IPS DF 19.7 (cell line): ENCODE measurements at regions not wholly inside any gene's neighbourhood (a gene's known extent, or its start where the extent isn't known, plus 50 kb on each side); places are given as distances from the start of the nearest gene placed in this dataset.

Experiments used
- DNase-seq: peaks from one replicate; pipeline ENCODE4 v3.0.0-alpha.2; 2013; ENCODE audit warnings: low read depth, low spot score

DNA sequence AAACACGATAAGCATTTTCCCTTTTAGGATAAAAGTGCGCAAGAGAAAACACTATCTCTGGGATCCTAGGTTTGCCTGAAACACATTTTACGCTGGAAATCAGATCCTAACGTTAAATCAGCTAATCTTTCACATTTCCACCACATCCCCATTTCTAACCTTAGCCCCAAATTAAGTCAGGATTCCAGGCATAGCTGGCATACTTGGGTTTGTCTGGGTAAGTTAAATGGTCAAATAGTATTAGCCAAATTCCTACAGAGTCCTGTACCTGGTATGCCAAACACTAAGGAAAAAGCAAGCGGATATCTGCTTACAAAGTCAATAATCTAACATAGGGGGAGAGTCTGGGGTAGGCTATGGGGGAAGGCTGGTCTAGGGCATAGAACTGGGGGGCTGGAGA lies 557.4 kb upstream of the ZFHX3 start:
- DNase-seq: peak; percentile 64

DNA sequence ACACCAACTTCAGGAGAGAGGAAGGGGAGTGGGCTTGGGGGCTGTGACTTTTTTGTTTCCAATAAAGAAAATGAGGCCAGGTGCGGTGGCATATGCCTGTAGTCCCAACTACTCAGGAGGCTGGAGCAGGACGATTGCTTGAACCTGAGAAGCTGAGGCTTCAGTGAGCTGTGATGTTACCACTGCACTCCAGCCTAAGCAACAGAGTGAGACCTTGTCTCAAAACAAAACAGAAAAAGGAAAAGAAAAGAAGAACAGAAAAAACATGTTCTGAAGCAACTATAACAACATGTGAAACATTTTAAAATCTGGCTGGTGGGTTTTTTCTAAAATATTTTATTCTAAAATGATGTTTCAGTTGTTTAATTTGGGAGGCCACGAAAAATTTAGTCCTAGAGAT lies 554.0 kb upstream of the ZFHX3 start:
- DNase-seq: no peak

DNA sequence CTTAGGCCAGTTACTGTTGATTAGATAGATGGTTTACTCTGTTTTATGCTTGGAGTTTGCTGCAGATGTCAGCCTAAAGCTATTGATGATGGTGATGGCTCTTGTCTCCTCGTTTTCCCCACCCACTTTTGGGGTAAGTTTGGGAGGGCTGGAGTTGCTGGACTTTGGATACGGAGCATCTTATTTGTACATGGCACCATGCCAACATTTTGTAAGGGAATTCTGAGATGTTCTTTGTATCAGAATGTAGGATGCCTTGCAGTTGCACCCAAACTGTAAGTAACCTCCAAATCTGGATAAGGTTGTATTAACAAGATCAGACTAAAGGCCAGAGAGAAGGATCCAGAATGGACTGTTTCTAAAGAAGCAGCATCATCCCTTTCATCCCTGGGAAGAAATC lies 551.9 kb upstream of the ZFHX3 start:
- no peak for DNase-seq

DNA sequence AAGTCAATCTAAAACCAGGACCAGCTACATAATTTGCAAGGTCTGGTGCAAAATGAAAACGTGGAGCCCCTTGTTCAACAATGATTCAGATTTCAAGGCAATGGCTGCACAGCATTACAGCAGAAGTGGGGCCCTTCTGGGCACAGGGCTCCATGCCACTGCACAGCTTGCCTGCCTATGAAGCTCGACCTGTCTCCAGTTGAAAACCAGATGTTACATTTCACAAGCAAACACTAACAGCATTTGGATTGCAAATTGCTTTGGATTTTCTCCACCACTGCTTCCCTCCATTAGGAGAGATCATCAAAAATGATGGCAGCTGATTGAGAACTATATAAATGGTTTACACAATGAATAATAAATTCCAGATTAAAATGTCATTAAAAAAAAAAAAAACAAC lies 551.4 kb upstream of the ZFHX3 start:
- no peak for DNase-seq

DNA sequence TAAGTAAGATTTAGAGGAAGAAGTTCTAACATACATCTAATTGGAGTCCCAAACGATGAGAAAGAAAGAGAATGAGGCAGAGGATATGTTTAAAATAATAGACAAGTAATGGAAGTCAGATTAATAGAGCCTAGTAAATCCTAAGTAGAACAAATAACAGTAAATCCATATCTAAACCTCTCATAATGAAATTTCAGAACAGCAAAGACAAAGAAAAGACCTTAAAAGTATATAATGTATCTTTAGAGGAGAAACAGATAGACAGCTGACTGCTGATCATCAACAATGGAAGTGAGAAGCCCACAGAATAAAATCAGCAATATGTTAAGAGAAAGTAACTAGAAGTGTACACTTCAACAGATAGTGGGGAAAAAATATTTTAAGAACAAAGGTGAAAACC lies 536.2 kb upstream of the ZFHX3 start:
- no peak for DNase-seq

DNA sequence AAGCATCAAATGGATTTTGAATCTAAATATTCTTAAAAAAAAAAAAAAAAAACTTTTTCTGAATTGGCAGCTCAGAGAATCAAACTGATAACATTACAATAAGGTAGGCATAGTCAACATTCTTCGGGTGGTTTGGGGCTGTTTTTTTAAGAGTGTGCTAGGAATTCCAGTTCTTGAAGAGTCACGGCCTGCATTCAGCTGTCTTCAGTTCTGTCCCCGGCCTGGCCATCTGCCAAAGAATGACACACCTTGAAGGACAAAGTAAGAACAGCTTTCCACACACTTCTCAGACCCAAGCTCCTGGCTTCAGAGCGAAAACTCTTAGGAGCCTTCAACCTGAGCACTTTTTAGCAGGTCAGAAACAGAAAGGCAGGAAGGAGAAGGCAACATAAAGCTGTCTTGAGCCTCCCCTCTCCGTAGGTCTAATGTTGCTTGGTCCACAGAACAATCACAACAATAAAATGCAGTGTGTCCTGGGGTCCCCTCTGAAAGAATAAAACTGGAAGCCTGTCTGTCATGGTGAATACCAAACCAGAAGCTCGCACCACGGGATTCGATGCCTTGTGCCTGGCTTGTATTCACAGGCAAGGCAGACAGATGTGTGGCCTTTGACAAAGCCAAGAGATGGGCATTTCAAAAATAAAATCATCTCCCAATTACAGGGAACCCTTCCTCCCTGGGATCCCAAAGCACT lies 524.4 kb upstream of the ZFHX3 start:
- DNase-seq: no peak

DNA sequence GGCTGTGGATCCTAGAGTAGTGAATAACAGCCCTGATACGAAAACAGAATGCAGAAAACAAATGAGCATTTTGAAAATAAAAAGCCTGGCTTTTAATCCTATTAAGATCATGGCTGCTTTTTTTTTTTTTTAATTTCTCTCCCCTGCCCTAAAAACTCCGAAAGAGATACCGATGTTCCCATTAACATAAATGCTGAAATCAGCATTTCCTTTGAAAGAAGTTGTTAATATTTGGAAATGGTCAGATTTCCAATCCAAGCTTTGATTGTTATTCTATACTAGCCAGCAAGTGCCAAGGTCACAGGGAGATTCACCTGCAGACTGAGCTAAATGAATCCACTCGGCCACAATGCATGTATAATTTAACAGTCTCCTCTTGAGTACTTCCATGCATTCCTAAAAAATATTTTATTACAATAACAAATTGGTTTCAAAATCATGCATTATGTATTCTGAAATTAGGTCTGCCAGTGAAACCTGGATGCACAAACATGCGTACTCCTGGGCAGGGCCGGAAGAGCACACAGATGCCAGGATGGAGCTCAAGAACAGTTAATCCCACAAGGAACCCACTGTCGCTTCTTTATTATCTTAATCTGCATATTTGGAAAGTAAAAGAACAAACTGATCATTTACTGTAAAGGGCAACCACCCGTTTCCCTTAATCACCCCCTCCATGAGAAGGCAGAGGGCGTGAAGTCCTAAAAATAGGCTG lies 521.5 kb upstream of the ZFHX3 start:
- DNase-seq: no peak

DNA sequence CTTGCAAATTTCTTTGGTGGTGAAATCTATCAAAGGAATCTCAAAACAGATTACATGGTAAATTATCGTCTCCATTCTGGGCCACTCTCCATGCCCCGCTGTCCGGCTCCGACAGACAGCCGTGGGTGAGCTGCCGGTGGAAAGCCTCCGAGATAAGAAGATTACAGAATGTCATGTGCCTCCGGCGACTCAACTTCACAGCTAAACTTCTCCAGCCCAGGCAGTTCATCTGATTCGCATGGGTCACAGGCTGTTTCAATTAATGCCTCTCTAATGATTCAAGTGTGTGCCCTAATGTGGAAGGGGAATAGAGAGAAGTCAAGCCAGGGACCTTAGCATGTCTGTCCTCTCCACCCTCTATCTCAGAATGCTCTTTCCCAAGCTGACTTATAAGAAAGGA lies 520.8 kb upstream of the ZFHX3 start:
- DNase-seq: no peak

DNA sequence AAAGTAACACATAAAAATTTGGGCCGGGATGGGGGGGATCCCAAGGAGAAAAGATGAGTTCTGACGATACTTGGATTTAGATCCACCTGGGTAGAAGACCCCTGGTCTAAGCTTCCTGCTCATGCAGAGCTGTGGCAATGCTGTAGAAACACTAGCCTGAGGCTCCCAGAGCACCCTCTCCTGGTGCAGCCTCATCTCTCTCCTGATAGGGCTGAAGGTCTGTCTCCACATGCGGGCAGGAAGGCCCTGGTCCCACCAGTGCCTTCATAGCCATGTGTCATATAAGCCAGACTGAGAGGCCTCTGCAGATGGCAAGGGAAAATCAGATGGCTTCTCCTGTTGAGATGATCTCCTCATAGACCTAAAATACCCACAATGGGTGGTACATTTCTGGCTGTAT lies 518.0 kb upstream of the ZFHX3 start:
- no peak for DNase-seq

DNA sequence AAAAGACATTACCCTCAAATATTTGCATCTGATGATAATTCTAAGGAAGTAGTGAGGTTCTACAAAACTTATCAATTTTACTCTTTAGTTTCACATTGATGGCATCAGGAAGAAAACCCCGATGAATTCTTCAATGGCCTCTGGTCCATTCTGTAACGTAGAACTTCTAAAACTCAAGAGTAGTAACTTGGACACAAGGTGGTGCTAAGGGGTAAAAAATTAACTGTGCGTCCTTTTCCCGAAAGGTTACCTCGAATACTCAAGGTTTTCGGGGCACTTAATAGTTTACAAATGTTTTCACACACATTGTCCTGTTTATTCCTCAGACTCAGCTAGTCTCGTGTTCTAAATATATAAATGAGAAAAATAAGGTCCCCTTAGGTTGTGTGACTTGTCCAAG lies 517.3 kb upstream of the ZFHX3 start:
- DNase-seq: no peak

DNA sequence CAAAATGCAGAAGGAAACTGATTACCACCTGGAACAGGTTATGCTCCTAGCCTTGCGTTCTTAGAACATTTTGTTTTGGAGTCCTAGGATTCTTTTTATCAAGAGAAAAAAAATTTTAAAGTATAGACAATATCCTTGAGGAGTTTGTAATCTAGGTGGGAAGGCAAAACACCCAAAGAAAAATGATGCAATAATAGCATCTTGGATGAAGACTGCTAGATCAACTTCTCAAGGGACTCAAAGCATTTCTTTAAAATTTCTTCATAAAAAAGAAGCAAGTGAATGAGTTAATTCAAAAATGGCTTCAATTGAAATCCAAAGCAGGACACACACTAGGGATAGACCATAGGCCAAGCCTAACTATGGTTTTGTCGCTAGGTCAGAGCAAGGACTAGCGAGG lies 515.8 kb upstream of the ZFHX3 start:
- DNase-seq: no peak

DNA sequence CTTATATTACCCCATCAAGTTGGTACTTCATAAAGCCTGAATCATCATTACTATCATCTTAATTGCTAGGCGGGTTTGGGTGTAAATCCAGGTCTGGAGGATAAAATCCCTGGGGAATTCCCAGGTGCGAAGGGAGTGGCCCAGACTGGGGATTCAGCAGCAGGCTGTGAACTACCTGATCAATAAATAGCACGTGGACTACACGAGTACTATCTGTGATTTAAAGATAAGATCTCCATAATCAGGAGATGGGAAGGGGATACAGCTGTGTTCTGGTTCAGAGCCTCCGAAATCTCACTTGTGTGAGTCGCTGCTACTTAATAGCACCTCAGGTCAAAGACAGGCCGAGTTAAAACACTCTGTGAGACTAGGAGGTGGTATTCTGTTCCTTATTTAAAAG lies 512.6 kb upstream of the ZFHX3 start:
- DNase-seq: no peak

DNA sequence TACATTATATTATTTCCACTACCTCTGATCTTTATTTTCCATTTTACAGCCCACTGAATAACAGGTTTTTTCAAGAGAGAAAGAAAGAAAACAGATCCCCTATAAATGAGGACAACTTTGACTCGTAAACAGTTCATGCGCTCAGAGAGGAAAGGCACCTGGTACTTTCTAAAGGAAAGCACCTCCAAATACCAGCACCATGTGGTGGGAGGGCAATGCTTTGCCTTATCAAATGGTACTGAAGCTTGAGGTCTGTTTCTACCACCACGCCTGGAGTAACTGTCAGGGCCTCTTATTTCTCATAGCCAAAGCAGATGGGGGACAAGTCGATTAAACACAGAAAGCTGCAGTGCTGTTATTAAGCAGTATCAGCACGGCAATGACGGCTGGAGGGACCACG lies 510.3 kb upstream of the ZFHX3 start:
- DNase-seq: no peak

DNA sequence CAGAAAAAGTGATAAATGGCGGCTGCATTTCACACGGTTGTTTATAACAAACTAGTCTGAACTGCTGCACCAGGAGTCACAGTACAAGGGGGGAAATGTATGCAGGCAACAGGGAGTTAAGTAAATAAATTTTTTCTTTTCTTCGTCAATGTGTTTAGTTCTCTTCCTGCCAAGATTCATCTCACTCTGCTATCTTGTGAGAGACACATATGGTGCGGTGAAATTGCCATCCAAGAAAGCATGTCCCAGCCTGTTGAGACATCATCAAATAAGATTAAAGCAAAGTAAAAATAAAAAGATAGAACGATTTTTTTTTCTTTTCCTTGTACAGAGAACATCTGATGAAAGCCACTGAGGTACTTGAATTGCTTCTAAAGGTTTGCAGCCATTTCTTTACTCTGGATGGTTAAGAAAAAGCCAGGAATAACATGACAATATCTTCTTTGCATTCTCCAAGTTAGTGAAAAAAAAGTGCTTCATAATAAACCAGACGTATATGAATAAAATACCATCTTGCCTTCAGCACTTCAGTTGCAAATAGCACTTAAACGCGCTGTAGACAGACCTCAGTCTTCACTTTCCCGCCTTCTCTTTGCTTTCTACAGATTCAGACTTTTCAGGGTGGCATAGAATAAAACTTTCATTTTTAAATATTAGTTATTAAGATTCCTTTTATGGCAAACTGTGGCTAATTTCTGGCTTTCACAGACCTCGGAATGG lies 506.2 kb upstream of the ZFHX3 start:
- no peak for DNase-seq

DNA sequence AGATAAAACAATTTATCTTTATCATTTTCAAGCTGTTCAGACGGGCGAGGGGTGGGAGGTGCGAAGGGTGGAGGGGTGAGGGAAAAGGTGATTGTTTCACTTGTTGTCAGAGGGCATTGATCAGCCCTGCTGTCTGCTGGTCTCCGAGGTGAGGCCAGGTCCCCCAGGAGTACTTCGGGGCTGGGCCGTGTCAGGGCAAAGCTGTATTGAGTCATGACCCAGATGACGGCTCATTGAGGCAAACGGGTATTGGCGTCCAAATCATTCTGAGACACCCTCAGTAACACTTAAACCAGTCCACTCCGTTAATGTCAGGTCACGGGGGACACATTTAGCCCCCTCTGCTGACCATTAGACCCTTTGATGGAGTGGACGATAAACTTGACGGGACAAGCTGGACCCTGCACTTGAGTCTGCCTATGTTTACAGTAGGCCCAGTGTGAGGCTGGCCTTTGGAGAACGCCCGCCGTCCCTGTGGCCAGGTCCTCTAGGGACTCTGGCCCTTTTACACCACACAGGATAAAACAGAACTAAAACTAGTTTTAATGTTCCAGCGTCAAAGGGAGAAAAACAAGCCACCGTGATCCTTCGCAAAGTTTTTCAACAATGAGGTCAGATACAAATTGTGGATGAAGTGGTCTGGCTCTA lies 502.2 kb upstream of the ZFHX3 start:
- DNase-seq: no peak

DNA sequence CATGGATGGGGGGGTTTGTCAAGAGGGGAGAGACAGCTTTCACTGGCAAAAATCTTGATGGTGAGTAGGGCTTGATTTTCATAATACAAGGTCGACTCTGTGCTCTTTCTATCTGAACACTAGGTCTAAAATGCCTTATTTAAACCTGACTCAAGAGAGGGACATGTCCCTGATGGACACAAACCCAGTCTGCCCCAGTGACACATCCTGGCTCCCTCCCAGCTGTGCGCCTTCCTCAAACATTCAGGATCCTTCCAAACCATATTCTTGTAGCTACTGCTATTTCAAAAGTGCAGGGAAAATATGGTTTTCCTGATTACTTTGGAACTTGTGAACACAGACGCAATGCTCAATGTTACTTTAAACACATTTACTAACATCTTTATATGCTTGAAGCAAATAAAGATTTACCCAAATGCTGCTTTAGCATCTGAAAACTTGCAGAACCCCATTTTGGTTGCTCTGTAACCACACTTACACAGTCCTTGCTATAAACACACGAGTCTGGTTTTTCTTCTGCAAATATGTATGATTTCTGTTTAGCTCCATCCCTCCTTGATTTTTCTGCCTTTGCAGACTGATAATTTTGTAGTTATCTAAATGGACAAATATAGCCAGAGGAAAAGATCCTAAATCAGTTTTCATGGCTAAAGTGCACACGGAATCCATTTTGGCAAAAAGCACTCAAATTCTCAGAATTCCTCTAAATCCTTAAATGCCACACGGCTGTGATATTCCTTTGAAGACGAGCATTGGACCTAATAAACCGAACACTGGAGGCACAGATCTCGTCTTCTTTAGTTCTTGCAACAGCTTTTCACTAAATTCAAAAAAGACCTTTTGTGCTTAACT lies 499.9 kb upstream of the ZFHX3 start:
- DNase-seq: no peak

DNA sequence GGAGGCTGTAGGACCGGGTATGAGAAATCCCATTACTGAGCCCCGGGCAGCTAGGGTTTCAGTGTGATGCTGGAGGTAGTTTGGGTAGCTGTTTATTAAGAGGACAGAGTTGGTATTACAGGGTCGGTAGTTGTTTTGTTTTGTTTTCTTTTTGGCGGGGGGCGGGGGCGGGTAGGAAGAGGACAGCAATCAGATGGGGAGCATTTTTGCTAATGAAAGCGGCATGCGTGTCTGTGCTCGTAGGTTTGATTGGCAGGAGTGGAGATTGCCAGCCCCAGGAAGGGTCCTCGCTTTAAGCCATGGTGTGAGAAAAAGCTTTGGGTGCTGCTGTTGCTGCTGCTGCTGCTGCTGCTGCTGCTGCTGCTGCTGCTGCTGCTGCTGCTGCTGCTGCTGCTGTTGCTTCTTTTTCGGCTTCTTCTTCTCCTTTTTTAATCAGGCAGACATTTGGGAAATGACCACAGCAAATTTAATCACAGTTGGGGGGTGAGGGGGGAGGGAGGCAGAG lies 498.5 kb upstream of the ZFHX3 start:
- no peak for DNase-seq

DNA sequence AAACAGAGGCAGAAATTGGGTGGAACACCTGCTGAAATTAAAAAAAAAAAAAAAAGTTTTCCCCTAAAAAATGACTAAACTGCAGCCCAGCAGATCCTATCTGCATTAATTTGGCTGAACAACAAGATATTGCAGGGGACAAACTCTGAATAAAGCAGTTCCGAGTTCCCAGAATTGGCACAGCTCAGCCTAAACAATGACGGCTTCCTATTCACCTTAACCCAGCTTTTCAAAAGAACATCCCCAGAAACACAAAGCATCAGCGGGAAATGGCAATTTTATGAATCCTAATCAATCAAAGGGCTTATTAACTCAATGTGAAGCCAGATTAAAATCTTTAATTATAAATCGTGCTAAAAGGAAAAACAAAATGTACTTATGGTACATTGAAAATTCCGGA lies 497.8 kb upstream of the ZFHX3 start:
- DNase-seq: no peak

DNA sequence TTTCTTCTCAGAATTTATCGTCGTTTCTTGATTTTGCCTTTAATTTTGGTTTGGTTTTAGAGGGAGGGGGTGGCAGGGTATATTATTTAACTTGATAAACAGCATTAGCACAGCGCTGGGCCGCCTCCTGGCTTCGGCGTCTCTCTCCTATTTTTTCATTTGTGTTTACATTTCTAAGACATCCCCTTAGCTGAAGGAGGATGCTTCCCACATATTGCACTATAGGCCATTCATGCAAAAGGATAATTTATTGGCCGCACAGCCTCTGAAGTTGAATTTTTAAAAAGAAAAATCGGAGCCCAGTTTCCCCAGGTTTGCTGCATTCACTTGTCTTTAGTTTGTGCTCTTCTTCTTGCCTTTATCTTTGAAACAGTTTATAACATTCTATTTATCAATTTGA lies 497.4 kb upstream of the ZFHX3 start:
- DNase-seq: no peak

DNA sequence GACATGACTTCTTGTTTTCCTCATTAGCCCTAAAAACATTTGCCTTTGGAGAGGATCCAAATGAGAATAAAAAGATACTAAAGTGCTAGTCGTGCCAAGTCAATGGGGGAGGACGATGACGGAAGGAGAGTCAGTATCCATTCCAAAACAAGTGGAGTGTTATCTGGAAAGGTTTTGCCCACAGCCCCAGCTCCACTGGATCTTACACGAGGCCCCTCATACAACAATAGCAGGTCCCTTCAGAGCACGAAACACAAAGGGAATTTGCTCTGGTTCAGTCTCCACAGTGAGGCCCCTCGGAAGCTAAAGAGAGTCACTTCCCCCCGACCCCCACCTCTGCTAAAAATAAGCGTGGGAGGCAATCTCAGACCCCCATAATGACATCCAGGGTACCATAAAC lies 496.9 kb upstream of the ZFHX3 start:
- DNase-seq: no peak

DNA sequence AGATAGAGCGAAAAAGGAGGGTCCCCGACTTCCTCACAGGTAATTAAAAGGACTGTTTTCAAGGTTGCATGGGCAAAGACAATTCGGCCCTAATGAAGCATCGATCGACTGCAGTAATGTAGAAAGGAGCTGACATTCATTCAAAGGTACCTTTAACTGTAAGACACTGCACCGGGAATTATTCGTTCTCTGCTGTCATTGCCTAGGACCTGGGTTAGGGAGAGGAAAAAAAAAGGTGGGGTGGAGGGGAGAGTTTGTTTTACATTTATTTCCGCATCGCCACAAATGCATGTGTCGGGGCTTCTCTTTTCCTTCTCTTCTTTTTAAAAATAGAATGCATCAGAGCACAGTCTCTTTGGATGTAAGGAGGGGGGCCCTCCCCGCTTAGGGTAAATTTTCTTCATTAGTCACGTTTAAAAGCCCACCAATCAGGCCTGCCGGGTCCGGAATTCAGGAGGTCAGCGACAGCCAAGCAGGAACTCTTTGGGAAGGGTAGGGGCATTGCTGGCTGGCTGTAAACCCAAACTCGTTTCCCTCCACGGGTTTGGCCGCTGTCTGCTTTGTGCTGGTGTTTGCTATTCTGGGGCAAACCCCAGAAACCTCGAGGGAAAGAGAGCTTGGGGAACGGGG lies 496.2 kb upstream of the ZFHX3 start:
- DNase-seq: no peak
